HL-60 (cell line): ENCODE measurements at regions not wholly inside any gene's neighbourhood (a gene's known extent, or its start where the extent isn't known, plus 50 kb on each side); places are given as distances from the start of the nearest gene placed in this dataset.

Experiments used
- DNase-seq, 2 experiments: peaks; one replicate each; pipeline ENCODE4 v3.0.0-alpha.2; 2010 to 2020; ENCODE audit warnings: low read depth in 1 of 2, low spot score in 1 of 2
- H3K27ac ChIP-seq: fragments of 250-450 bp; sonication (Bioruptor Pico); replicated peaks from 2 replicates; pipeline ENCODE4 v1.5.1; 2020; ENCODE audit warnings: mild to moderate bottlenecking, moderate library complexity
- H3K27me3 ChIP-seq: fragments of 250-450 bp; sonication (Bioruptor Pico); 2 replicates; pipeline ENCODE4 v1.5.1; 2021; ENCODE audit warnings: mild to moderate bottlenecking, moderate library complexity; ENCODE audit not compliant: insufficient read depth, poor library complexity, severe bottlenecking
- H3K4me3 ChIP-seq: replicated peaks from 2 replicates; pipeline ENCODE4 v1.5.1; 2011; ENCODE audit warnings: mild to moderate bottlenecking, control low read depth, low read length; ENCODE audit not compliant: insufficient read depth
- GABPA ChIP-seq: IDR thresholded peaks from 2 replicates; pipeline ENCODE4 v1.6.1; 2012; ENCODE audit warnings: low read depth
- POLR2AphosphoS5 ChIP-seq: IDR thresholded peaks from 2 replicates; pipeline ENCODE4 v1.6.1; 2012; ENCODE audit warnings: low read depth
- SPI1 ChIP-seq: IDR thresholded peaks from 2 replicates; pipeline ENCODE4 v1.6.1; 2012; ENCODE audit warnings: low read depth, mild to moderate bottlenecking, borderline replicate concordance
- TF ChIP-seq, protein P1 (sequence below): IDR thresholded peaks from one replicate; pipeline ENCODE4 v1.5.1; 2011; ENCODE audit warnings: low read length, control low read depth, inconsistent platforms; ENCODE audit not compliant: insufficient read depth
- TF ChIP-seq, protein P2 (sequence below): IDR thresholded peaks from 2 replicates; pipeline ENCODE4 v1.6.1; 2012; ENCODE audit warnings: low read depth; ENCODE audit not compliant: insufficient replicate concordance

DNA sequence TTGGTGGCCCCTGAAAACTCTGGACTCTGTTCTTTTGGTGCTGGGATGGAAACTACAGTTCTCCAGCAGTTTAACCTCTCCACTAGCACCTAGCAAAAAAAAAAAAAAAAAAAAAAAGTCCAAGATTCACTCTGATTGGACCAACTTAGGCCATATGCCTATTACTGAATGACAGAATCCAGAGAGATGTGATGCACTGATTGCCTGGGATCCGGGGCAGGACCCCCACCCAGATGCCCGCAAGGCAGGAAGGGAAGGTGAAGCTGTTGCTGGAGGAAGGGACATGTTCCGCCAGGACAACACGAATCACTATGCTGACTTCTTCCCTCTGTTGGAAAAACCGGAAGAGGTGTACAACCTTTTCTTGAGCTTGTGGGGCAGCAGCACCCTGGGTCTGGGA, 152.5 kb upstream of the ZNF536 start:
- peaks cover 20% of the 10 kb centered on the region for H3K27me3 ChIP-seq
- no peak for DNase-seq

DNA sequence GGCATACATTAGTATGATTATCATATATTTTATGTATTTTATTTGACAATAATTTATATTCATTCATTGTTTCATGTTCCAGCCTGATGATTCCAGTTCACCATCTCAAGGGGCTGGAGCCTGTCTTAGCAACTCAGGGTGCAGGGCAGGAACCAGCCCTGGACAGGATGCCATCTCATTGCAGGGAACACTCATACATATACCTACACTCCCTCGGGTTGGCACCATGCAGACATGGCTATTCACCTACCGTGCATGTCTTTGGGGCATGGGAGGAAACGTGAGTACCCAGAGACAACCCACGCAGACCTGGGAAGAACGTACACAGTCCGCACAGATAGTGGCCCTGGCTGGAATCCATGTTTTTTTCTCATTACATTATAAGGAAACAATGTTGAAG, 151.0 kb upstream of the ZNF536 start:
- TF ChIP-seq POLR2AphosphoS5 (no peak), GABPA (no peak), SPI1 (no peak)
- TF ChIP-seq, protein P1, sequence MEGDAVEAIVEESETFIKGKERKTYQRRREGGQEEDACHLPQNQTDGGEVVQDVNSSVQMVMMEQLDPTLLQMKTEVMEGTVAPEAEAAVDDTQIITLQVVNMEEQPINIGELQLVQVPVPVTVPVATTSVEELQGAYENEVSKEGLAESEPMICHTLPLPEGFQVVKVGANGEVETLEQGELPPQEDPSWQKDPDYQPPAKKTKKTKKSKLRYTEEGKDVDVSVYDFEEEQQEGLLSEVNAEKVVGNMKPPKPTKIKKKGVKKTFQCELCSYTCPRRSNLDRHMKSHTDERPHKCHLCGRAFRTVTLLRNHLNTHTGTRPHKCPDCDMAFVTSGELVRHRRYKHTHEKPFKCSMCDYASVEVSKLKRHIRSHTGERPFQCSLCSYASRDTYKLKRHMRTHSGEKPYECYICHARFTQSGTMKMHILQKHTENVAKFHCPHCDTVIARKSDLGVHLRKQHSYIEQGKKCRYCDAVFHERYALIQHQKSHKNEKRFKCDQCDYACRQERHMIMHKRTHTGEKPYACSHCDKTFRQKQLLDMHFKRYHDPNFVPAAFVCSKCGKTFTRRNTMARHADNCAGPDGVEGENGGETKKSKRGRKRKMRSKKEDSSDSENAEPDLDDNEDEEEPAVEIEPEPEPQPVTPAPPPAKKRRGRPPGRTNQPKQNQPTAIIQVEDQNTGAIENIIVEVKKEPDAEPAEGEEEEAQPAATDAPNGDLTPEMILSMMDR: no peak
- TF ChIP-seq, protein P2, sequence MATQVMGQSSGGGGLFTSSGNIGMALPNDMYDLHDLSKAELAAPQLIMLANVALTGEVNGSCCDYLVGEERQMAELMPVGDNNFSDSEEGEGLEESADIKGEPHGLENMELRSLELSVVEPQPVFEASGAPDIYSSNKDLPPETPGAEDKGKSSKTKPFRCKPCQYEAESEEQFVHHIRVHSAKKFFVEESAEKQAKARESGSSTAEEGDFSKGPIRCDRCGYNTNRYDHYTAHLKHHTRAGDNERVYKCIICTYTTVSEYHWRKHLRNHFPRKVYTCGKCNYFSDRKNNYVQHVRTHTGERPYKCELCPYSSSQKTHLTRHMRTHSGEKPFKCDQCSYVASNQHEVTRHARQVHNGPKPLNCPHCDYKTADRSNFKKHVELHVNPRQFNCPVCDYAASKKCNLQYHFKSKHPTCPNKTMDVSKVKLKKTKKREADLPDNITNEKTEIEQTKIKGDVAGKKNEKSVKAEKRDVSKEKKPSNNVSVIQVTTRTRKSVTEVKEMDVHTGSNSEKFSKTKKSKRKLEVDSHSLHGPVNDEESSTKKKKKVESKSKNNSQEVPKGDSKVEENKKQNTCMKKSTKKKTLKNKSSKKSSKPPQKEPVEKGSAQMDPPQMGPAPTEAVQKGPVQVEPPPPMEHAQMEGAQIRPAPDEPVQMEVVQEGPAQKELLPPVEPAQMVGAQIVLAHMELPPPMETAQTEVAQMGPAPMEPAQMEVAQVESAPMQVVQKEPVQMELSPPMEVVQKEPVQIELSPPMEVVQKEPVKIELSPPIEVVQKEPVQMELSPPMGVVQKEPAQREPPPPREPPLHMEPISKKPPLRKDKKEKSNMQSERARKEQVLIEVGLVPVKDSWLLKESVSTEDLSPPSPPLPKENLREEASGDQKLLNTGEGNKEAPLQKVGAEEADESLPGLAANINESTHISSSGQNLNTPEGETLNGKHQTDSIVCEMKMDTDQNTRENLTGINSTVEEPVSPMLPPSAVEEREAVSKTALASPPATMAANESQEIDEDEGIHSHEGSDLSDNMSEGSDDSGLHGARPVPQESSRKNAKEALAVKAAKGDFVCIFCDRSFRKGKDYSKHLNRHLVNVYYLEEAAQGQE: no peak
- Histone ChIP-seq H3K4me3 (no peak overlapping the region), H3K27ac (no peak overlapping the region), H3K27me3 (peaks cover 27% of the 10 kb centered on the region)
- no peak for DNase-seq

More for the DNA sequence above, 152.5 kb upstream of the ZNF536 start:
- Histone ChIP-seq H3K27ac (no peak overlapping the region), H3K4me3 (no peak overlapping the region)
- TF ChIP-seq GABPA: no peak
- TF ChIP-seq, protein P2: no peak
- TF ChIP-seq, protein P1: no peak
- TF ChIP-seq SPI1: no peak
- no peak for TF ChIP-seq POLR2AphosphoS5

DNA sequence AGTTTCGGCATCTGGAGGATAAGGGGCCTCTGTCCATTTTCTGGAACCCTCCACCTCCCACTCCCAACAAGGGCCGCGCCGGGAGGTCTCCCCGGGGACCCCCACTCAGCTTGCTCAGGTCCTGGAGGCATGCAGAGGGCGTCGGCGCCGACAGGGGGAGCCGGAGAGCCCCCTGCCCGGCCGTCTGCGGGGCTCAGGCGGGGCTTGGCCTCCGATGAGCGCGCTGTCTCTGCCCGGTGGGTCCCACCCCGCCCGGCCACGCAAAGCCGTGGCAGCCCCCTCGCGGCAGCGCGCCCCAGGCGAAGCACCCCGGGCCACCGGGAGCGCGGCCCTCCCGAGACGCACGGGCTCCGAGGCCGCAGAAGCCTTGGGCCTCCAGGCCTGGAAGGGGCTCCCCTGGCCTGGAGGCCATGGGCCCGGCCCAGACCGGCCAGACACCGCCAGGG, 149.7 kb upstream of the ZNF536 start:
- no peak for DNase-seq
- Histone ChIP-seq H3K27me3 (peaks cover 38% of the 10 kb centered on the region), H3K27ac (no peak overlapping the region), H3K4me3 (no peak overlapping the region)
- TF ChIP-seq, protein P2: no peak
- TF ChIP-seq, protein P1: no peak
- TF ChIP-seq SPI1: no peak
- no peak for TF ChIP-seq GABPA
- TF ChIP-seq POLR2AphosphoS5: no peak
